ENCODE measurements at regions not wholly inside any gene's neighbourhood (a gene's known extent, or its start where the extent isn't known, plus 50 kb on each side); places are given as distances from the start of the nearest gene placed in this dataset.

- no peak for DNase-seq (ENCODE audit: low read depth, low spot score)
- in situ Hi-C loops (cut with HindIII; ENCODE audit: low sequenced_read_pairs) = no loop called here
- no peak for TF ChIP-seq CTCF (IDR thresholded peaks at IDR 0.05; ENCODE audit: low read depth, low read length)
- no peak overlapping the region for H3K4me3 ChIP-seq (ENCODE audit: low read depth, low read length)
Observed at GRCh38 chr1:34303218-34303617, 126.5 kb downstream of the C1orf94 start.

GRCh38 chr1:34306568-34306967, 129.9 kb downstream of the C1orf94 start:
- no peak for TF ChIP-seq CTCF (IDR thresholded peaks at IDR 0.05; ENCODE audit: low read depth, low read length)

GRCh38 chr1:34312359-34312758, 135.7 kb downstream of the C1orf94 start:
- in situ Hi-C loops (cut with HindIII; ENCODE audit: low sequenced_read_pairs) = no loop called here
- H3K4me3 ChIP-seq (ENCODE audit: low read depth, low read length) = no peak overlapping the region
- DNase-seq (ENCODE audit: low read depth, low spot score) = no peak
- no peak for TF ChIP-seq CTCF (IDR thresholded peaks at IDR 0.05; ENCODE audit: low read depth, low read length)

More at GRCh38 chr1:34306568-34306967, 129.9 kb downstream of the C1orf94 start:
- DNase-seq (ENCODE audit: low read depth, low spot score) = no peak
- H3K4me3 ChIP-seq (ENCODE audit: low read depth, low read length) = no peak overlapping the region
- in situ Hi-C loops (cut with HindIII; ENCODE audit: low sequenced_read_pairs) = no loop called here

- TF ChIP-seq CTCF (IDR thresholded peaks at IDR 0.05; ENCODE audit: low read depth, low read length) = no peak
- in situ Hi-C loops (cut with HindIII; ENCODE audit: low sequenced_read_pairs) = no loop called here
- no peak overlapping the region for H3K4me3 ChIP-seq (ENCODE audit: low read depth, low read length)
- no peak for DNase-seq (ENCODE audit: low read depth, low spot score)
Observed at GRCh38 chr1:34315974-34316373, 139.3 kb downstream of the C1orf94 start.

- in situ Hi-C loops (cut with HindIII; ENCODE audit: low sequenced_read_pairs) = no loop called here
- no peak overlapping the region for H3K4me3 ChIP-seq (ENCODE audit: low read depth, low read length)
Observed at GRCh38 chr1:34316773-34317172, 140.1 kb downstream of the C1orf94 start.

GRCh38 chr1:34319218-34319617, 142.5 kb downstream of the C1orf94 start:
- no peak for DNase-seq (ENCODE audit: low read depth, low spot score)
- in situ Hi-C loops (cut with HindIII; ENCODE audit: low sequenced_read_pairs) = no loop called here
- TF ChIP-seq CTCF (IDR thresholded peaks at IDR 0.05; ENCODE audit: low read depth, low read length) = no peak
- no peak overlapping the region for H3K4me3 ChIP-seq (ENCODE audit: low read depth, low read length)

More at GRCh38 chr1:34316773-34317172, 140.1 kb downstream of the C1orf94 start:
- TF ChIP-seq CTCF (IDR thresholded peaks at IDR 0.05; ENCODE audit: low read depth, low read length) = no peak
- no peak for DNase-seq (ENCODE audit: low read depth, low spot score)
